ENCODE measurements at regions not wholly inside any gene's neighbourhood (a gene's known extent, or its start where the extent isn't known, plus 50 kb on each side); places are given as distances from the start of the nearest gene placed in this dataset.

DNA sequence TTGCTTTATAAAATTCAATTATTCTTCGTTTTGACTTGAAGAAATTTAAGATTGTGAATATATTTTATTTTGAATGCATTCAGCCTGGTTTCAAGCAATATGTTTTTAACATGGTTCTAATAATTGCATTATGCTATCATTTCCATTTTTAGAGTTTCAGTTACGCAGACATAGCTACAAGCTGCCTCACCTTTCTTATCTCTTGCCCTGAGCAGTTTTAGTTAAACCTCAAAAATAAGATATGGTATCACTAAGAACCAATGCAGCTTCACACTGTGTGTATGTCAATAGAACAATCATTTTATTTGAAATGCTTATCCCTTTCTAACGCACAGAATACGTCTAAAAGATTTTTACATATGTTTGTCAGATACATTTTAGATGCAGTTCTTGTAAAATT lies 632.6 kb upstream of the KCND2 start:
- ATAC-seq: no peak
- TF ChIP-seq, protein P1, sequence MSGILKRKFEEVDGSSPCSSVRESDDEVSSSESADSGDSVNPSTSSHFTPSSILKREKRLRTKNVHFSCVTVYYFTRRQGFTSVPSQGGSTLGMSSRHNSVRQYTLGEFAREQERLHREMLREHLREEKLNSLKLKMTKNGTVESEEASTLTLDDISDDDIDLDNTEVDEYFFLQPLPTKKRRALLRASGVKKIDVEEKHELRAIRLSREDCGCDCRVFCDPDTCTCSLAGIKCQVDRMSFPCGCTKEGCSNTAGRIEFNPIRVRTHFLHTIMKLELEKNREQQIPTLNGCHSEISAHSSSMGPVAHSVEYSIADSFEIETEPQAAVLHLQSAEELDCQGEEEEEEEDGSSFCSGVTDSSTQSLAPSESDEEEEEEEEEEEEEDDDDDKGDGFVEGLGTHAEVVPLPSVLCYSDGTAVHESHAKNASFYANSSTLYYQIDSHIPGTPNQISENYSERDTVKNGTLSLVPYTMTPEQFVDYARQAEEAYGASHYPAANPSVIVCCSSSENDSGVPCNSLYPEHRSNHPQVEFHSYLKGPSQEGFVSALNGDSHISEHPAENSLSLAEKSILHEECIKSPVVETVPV (CRISPR knock-in tag; IDR thresholded peaks at IDR 0.05): no peak
- TF ChIP-seq ISL1 (CRISPR knock-in tag; IDR thresholded peaks at IDR 0.05) (no peak), ZC3H10 (CRISPR knock-in tag; IDR thresholded peaks at IDR 0.05) (no peak), PPARA (CRISPR knock-in tag; IDR thresholded peaks at IDR 0.05; ENCODE audit: borderline replicate concordance) (no peak), BACH2 (CRISPR knock-in tag; IDR thresholded peaks at IDR 0.05; ENCODE audit: borderline replicate concordance) (no peak), ZNF70 (CRISPR knock-in tag; IDR thresholded peaks at IDR 0.05) (no peak), TOX (CRISPR knock-in tag; IDR thresholded peaks at IDR 0.05; ENCODE audit: borderline replicate concordance) (no peak), ARNTL (CRISPR knock-in tag; IDR thresholded peaks at IDR 0.05; ENCODE audit: borderline replicate concordance, low read depth) (no peak), SNAI2 (CRISPR knock-in tag; IDR thresholded peaks at IDR 0.05) (no peak), OSR1 (CRISPR knock-in tag; IDR thresholded peaks at IDR 0.05) (no peak)

DNA sequence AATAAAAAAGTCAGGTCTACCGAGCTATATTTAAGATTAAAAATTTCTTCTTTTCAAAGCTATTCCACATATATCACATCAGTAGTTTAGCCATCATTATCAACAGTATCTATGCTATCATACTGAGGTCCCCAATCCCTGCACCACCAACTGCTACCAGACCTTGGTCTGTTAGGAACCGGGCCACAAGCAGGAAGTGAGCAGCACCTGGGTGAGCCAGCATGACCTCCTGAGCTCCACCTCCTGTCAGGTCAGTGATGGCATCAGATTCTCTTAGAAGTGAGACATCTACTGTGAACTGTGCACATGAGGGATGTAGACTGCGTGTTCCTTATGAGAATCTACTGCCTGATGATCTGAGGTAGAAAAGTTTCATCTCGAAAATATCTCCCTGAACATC lies 632.1 kb upstream of the KCND2 start:
- TF ChIP-seq ZNF70 (CRISPR knock-in tag; IDR thresholded peaks at IDR 0.05): no peak
- no peak for ATAC-seq

DNA sequence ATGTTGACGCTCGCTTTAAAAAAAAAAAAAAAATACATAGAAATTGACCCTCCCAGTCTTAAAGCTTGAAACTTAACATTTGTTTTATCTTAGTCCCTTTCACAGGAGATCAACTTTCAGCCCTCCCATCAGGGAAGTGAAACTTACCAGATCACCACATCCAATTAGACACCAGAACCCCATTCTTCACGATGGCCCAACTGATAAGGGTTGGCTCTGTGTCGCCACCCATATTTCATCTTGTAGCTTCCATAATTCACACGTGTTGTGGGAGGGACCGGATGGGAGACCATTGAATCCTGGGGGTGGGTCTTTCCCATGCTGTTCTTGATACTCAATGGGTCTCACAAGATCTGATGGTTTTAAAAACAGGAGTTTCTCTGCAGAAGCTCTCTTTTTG lies 629.4 kb upstream of the KCND2 start:
- no peak for ATAC-seq
- TF ChIP-seq, protein P2, sequence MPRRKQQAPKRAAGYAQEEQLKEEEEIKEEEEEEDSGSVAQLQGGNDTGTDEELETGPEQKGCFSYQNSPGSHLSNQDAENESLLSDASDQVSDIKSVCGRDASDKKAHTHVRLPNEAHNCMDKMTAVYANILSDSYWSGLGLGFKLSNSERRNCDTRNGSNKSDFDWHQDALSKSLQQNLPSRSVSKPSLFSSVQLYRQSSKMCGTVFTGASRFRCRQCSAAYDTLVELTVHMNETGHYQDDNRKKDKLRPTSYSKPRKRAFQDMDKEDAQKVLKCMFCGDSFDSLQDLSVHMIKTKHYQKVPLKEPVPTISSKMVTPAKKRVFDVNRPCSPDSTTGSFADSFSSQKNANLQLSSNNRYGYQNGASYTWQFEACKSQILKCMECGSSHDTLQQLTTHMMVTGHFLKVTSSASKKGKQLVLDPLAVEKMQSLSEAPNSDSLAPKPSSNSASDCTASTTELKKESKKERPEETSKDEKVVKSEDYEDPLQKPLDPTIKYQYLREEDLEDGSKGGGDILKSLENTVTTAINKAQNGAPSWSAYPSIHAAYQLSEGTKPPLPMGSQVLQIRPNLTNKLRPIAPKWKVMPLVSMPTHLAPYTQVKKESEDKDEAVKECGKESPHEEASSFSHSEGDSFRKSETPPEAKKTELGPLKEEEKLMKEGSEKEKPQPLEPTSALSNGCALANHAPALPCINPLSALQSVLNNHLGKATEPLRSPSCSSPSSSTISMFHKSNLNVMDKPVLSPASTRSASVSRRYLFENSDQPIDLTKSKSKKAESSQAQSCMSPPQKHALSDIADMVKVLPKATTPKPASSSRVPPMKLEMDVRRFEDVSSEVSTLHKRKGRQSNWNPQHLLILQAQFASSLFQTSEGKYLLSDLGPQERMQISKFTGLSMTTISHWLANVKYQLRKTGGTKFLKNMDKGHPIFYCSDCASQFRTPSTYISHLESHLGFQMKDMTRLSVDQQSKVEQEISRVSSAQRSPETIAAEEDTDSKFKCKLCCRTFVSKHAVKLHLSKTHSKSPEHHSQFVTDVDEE (CRISPR knock-in tag; IDR thresholded peaks at IDR 0.05): no peak
- TF ChIP-seq, protein P3, sequence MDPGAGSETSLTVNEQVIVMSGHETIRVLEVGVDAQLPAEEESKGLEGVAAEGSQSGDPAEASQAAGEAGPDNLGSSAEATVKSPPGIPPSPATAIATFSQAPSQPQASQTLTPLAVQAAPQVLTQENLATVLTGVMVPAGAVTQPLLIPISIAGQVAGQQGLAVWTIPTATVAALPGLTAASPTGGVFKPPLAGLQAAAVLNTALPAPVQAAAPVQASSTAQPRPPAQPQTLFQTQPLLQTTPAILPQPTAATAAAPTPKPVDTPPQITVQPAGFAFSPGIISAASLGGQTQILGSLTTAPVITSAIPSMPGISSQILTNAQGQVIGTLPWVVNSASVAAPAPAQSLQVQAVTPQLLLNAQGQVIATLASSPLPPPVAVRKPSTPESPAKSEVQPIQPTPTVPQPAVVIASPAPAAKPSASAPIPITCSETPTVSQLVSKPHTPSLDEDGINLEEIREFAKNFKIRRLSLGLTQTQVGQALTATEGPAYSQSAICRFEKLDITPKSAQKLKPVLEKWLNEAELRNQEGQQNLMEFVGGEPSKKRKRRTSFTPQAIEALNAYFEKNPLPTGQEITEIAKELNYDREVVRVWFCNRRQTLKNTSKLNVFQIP (CRISPR knock-in tag; IDR thresholded peaks at IDR 0.05; ENCODE audit: borderline replicate concordance, low read depth): no peak
- TF ChIP-seq SNAI2 (CRISPR knock-in tag; IDR thresholded peaks at IDR 0.05): no peak
- no peak for TF ChIP-seq TOX (CRISPR knock-in tag; IDR thresholded peaks at IDR 0.05; ENCODE audit: borderline replicate concordance)
- TF ChIP-seq, protein P4, sequence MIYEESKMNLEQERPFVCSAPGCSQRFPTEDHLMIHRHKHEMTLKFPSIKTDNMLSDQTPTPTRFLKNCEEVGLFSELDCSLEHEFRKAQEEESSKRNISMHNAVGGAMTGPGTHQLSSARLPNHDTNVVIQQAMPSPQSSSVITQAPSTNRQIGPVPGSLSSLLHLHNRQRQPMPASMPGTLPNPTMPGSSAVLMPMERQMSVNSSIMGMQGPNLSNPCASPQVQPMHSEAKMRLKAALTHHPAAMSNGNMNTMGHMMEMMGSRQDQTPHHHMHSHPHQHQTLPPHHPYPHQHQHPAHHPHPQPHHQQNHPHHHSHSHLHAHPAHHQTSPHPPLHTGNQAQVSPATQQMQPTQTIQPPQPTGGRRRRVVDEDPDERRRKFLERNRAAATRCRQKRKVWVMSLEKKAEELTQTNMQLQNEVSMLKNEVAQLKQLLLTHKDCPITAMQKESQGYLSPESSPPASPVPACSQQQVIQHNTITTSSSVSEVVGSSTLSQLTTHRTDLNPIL (CRISPR knock-in tag; IDR thresholded peaks at IDR 0.05; ENCODE audit: low read depth): no peak
- TF ChIP-seq ZNF70 (CRISPR knock-in tag; IDR thresholded peaks at IDR 0.05): no peak
- no peak for TF ChIP-seq ESRRG (CRISPR knock-in tag; IDR thresholded peaks at IDR 0.05)
- TF ChIP-seq ZC3H10 (CRISPR knock-in tag; IDR thresholded peaks at IDR 0.05): no peak
- no peak for TF ChIP-seq ARNTL (CRISPR knock-in tag; IDR thresholded peaks at IDR 0.05; ENCODE audit: borderline replicate concordance, low read depth)
- no peak for TF ChIP-seq ZFP30 (CRISPR knock-in tag; IDR thresholded peaks at IDR 0.05)
- no peak for TF ChIP-seq CSDC2 (CRISPR knock-in tag; IDR thresholded peaks at IDR 0.05)
- TF ChIP-seq ZNF8 (CRISPR knock-in tag; IDR thresholded peaks at IDR 0.05): no peak
- TF ChIP-seq RARB (CRISPR knock-in tag; IDR thresholded peaks at IDR 0.05): no peak
- no peak for TF ChIP-seq TCF4 (CRISPR knock-in tag; IDR thresholded peaks at IDR 0.05; ENCODE audit: borderline replicate concordance)
- TF ChIP-seq ISL1 (CRISPR knock-in tag; IDR thresholded peaks at IDR 0.05): no peak
- TF ChIP-seq BACH2 (CRISPR knock-in tag; IDR thresholded peaks at IDR 0.05; ENCODE audit: borderline replicate concordance): no peak
- TF ChIP-seq, protein P1 (CRISPR knock-in tag; IDR thresholded peaks at IDR 0.05): no peak
- no peak for TF ChIP-seq OSR1 (CRISPR knock-in tag; IDR thresholded peaks at IDR 0.05)
- TF ChIP-seq PPARA (CRISPR knock-in tag; IDR thresholded peaks at IDR 0.05; ENCODE audit: borderline replicate concordance): no peak

DNA sequence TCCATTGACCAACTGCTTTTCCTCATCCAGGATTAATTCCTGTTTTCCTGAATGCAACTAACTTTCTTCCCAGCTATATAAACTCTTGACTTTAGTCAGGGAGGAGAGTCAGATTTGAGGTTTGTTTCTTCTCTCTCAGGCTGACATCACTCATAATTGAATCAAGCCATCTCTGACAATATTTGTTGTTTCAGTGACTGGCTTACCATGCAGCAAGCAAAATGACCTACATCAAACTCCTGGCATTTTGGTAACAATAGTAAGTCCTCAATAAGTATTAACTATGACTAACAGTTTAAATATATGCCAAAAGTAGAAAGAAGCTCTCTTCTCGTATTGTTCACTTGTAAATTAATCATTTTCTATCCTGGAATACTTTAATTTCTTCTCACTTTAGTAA lies 625.7 kb upstream of the KCND2 start:
- no peak for ATAC-seq
- TF ChIP-seq, protein P3 (CRISPR knock-in tag; IDR thresholded peaks at IDR 0.05; ENCODE audit: borderline replicate concordance, low read depth): no peak
- TF ChIP-seq ZC3H10 (CRISPR knock-in tag; IDR thresholded peaks at IDR 0.05) (no peak), PPARA (CRISPR knock-in tag; IDR thresholded peaks at IDR 0.05; ENCODE audit: borderline replicate concordance) (no peak), ZNF70 (CRISPR knock-in tag; IDR thresholded peaks at IDR 0.05) (no peak), ZNF565 (CRISPR knock-in tag; conservative IDR thresholded peaks at IDR 0.05; ENCODE audit: low read depth) (no peak), ISL1 (CRISPR knock-in tag; IDR thresholded peaks at IDR 0.05) (no peak), BACH2 (CRISPR knock-in tag; IDR thresholded peaks at IDR 0.05; ENCODE audit: borderline replicate concordance) (no peak), ARNTL (CRISPR knock-in tag; IDR thresholded peaks at IDR 0.05; ENCODE audit: borderline replicate concordance, low read depth) (no peak), TOX (CRISPR knock-in tag; IDR thresholded peaks at IDR 0.05; ENCODE audit: borderline replicate concordance) (no peak)
- TF ChIP-seq, protein P2 (CRISPR knock-in tag; IDR thresholded peaks at IDR 0.05): no peak

Measured in SK-N-SH treated with all-trans-retinoic acid at 6 μM for 48 hours (cell line).